HG03439 (cell line): ENCODE measurements at regions not wholly inside any gene's neighbourhood (a gene's known extent, or its start where the extent isn't known, plus 50 kb on each side); places are given as distances from the start of the nearest gene placed in this dataset.

Experiments used
- ATAC-seq: cut with Tn5 transposase; IDR thresholded peaks from one replicate; pipeline ENCODE4 v1.9.1; 2021; ENCODE audit warnings: mild to moderate bottlenecking, moderate library complexity; ENCODE audit not compliant: unreplicated experiment

DNA sequence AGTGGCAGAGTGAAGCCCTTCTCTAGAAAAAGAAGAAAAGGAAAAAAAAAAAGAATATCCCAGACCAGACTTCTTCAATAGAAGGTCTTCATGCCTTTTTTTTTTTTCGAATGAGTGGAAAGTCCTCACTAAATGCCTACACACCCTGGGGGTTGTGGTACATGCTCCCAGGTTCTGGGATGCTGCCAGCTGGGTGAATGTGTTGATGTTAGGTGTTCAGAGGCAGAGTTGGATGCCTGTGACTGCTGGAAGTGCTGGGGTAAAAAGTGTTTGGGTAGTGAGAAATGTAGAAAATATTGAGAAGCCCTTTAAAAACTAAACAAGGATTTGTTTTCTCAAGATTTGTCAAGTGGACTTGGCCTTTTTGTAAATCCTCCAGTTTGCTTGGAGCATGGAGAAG, 318.6 kb downstream of the SLC4A3 start:
- no peak for ATAC-seq

DNA sequence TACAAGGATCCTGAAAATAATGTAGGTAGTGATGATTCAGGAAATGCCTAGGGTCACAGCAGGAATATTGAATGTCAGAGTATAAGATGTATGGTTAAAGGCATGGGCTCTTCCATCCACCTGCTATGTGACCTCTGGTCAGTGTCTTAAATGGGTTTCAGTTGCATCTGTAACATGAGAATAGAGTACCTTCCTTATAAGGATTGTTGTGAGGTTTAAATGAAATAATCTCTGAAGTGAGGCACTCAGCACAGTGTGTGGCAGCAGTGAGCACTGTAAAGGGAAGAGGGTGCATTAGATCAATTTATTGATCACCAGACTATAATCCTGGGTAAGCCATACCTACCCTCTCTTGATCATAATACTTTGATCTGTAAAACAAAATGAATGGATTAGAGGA, 319.1 kb downstream of the SLC4A3 start:
- no peak for ATAC-seq

DNA sequence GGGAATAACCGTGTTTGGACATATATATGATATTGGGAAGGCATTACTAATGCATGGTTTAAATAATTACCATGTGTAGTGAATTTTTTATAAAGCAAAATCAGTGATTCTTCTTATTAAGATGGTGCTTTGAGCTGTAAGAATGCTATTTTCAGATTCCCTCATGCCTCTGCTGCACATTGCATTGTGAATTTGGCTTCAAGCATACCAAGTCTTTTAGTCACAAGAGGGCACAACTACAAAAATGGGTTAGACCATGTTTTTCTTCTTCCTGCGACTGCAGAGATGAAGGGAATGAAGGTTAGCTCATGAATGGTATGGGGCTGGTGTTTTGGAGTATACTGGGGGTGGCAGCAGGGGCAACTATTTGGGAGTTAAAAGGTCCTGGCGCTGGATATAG, 320.1 kb downstream of the SLC4A3 start:
- no peak for ATAC-seq

DNA sequence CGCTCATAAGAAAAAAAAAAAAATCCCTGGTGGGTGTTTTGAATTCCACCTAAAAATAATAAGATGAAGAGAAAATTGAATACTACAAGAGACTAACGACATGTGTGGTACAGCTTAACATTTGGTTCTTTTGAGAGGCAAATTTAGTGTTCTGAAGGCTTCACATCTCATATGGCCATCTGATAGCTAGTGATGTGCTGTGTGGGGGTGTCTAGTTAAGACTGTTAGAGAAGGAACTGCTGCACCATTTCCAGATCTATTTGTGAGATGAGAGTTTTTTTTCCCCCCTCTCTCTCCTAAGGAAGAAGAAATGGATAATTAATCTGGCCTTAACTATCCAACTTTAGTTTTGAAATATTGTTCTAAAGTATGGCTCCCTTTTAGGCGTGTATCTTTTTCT, 321.6 kb downstream of the SLC4A3 start:
- ATAC-seq = no peak

DNA sequence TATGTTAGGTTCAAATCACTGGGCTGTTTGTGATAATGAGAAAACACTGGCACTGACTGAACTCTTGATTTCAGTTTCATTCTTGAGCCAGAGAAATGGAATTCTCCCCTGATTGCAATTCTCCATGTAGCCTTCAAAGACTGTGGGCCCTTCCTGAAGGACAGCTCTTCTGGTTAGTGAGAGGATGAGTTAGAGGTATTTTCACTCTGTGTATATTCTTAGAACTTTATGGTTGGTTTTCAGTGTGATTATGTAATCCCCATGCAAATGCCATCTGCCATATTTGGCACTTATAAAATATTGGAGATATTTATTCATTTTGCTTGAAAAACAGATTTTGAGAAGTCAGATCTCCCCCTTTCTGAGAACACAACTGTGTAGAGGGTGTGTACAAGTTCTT, 323.7 kb downstream of the SLC4A3 start:
- no peak for ATAC-seq

DNA sequence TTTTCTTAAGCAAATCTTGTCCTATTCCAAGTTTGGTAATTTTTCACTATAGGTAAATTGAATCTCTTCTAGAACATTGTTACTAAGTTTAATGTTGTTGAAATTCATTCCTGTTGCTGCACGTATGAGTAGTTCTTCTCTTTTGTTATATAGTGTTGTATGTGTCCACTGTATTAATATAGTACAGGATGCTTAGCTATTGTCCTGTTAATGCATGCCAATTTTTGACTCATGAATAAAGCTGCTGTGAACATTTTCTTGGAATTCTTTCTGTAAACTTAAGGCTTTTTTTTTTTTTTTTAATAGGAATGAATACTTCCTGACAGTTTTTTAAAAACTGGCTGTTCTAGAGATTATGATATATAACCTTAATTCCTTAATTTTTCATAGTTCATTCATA, 326.9 kb downstream of the SLC4A3 start:
- no peak for ATAC-seq

DNA sequence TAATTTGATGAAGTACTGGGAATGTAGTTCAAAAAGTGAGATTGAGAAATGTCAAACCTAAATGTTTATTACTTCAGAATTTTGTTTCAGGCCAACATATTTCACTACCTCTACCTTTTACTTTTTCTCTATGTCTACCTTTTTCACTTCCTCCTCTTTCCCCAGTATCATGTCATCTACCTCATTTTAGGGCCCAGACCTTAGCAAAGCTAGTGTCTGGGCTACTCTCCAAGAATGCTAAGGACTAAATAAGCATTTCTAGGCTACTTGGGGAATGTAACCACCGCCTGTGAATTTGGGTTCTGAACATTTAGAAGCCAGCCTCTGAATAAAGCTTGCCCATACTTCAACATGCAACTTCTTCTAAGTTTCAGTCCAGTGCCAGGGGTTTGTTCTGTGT, 330.4 kb downstream of the SLC4A3 start:
- ATAC-seq = no peak

DNA sequence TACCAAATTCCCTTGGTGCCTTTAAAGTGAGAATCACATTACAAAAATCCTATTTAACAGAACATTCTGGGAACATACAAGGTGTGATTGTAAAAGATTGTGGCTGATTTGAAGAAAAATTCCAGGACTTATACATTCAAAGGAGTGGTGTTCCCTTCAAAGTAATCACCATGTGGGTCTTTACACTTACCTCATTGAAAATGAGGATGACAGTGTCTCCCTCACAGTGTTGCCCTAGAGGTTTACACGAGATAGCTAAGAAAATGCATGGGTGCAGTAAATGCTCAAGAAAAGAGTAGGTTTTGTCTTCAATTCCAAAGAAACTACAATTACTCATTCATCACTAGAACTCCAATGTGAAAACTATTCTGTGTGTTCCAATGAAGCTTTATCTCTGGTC, 331.5 kb downstream of the SLC4A3 start:
- ATAC-seq = no peak

DNA sequence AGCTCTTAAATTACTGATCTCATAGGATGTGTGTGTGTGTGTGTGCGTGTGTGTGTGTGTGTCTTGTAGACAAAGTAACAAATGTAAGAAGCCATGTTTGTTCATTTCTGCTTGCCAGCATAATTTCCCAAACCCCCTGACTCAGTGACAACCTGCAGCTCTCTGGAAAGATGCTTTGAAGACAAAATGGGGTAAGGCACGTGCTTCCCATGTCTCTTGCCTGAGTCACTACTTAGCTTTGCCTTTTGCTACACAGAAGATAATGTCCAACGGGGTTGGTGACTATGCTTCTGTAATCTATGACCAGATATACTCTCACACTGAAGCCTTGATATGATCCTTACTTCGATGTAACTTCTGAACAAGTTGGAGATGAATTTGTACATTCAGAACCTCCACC, 332.0 kb downstream of the SLC4A3 start:
- ATAC-seq = no peak

DNA sequence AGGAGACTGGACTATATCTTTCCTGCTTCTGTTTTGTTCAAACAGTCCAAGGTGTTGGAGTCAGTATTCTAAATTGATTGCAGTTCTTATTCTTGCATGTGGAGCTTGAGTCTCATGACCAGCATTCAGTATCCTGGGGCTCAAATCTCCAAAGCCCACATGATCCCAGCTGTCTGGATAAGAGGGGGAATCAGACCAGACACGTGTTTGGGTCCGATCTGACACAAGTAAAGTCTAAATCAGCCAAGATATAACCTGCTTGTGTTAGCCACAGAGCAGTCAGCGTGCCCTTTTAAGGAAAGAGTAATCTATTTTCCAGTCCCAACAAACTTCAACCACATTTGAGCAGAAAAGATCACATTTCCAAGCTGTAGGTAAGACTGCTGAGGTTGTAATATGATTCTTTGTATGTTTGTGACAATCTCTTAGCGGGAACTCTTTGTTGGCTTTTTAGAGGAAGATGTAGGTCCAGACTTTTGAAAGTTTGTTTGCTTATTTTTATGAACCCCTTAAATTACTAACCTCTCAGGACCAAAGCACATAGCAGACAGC, 334.6 kb downstream of the SLC4A3 start:
- ATAC-seq = no peak

DNA sequence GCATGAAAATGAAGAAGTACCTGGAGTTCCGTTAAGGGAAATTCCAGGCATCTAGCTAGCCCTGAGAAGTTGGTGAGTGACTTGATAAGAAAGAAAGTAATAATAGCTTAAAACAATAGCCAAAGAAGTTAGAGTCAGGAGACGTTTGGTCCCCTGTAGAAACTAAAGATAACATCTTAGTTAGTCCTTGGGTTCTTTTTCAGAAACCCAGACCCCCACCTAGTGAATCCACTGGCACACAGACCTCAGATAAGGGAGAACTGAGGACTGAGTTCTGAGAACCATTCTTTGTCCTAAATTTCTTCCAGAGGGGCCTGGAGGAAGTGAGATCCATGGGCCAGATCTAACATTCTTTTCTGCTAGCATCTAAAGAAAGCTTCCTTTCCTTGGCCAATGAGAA, 335.4 kb downstream of the SLC4A3 start:
- no peak for ATAC-seq

DNA sequence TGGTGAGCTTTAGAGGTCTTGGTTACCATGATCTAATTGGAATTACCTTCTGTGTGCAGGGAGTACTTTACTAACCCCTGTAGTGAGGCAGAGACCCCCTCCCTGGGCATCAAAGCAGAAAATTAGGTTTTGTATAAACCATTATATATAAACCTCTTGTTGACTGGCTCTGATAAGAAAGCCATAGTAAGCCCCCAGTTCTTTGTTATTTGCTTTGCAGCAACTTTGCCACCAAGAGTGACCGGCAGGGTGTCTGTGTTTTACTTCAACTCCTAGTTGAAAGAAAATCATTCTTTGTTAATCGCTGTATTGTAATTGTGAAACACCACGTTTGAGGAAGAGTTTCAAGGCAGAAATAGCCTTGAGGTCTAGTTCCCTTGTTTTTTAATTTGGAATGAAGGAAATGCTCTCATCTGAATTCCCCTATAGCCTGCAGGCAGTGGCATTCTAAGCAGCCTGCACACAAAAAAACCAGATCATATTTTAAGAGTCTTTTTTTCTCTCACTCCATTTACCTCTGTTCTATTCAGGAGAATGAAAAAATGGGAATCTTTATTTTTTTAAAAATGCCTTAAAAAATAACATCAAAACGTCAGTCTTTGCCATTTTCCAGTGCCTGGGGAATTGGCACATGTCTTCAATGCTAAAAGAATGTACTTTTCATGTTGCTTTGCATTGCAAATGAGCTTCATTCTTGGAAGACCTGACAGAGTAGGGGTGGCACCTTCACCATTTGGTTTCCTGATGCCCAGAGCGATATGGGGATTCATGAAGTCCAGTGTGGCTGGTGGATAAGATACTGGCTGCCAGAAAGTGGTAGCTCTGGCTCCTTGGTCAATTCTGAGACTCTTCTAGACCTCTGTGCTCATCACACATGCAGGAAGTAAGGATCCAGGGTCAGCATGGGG, 338.1 kb downstream of the SLC4A3 start:
- ATAC-seq = no peak

DNA sequence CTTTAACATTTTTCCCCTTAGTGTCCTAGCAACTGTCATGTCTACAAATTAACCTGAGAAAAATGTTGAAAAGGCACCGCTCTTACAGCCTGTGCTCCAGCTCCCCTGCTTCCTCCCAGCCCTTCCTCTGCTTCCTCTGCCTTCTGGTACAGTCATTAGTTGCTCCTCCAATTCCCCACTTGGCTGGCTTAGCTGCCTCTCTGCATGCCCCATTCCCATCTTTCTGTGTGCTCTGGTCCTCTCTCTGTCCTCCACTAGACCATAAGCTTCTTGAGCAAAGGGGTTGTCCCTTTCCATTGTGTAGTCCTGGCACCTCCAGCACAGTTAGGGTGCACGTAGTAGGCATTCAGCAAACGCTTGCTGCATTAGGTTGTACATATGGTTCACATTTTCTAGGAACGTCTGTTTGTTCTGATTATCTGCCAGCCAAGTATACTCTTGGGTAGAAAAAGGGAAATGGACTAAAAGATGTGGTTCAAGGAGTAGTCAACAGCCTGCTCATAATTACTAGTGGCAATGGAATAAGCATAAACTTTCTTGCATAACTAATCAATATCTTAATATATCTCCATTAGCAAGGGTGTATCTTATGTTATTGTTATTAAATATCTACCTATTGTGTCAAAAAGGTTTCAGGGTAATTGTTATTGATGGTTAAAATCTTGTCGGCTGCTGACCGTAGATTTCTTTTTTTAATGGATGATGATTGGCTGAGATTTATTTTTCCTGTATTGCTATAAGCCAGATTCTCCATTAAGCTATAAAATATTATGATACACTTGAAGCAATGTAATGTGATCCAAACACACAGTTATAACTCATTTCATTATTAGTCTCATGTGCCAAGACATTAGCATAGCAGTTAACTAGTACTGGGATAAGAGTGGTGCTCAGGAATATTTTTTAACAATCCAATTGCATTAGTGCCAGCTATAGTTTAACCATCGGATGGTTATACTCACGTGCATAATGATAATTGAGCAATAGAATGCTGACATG, 340.1 kb downstream of the SLC4A3 start:
- no peak for ATAC-seq

DNA sequence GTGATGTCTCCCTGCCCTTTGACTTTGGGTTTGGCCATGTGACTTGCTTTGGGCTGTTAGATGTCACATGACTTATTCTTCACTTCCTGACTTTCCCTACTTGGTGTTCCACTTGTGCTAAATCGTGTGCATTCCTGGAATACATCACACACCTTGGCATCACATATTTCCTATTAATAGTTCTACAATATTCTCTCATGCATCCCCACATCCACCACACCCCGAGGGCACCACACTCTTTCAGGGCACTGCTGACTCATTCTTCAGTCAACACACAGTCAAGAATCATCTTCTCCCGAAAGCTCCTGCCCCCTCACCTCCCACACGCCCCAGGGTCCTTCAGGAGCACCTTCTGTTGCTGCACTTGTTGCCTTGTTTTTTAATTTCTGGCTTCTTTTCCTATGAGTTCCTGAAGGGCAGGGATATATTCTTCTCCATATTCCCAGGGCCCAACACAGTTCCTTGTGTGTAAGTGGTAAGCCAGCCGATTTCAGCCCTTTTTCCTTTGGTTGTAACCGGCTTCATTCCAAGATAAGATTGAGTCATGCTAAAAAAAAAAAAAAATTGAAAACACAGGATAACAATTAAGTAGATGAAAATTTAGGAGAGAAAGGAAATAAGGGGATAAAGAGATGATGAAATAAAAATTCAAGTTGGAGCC, 341.4 kb downstream of the SLC4A3 start:
- ATAC-seq = no peak

DNA sequence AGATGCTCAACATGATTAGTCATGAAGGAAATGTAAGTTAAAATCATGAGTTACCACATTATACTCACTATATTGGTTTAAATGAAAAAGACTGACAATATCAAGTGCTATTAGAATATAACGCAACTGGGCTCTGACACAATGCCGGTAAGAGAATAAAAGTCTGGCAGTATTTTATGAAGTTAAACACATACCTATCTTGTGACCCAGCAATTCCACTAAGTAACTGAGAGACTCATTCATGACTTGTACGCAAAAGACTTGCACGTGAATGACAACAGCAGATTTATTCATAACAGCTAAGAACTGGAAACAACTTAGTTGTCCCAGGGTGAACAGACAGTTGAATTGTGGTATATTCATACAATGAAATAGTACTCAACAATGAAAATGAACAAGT, 342.1 kb downstream of the SLC4A3 start:
- ATAC-seq = no peak

DNA sequence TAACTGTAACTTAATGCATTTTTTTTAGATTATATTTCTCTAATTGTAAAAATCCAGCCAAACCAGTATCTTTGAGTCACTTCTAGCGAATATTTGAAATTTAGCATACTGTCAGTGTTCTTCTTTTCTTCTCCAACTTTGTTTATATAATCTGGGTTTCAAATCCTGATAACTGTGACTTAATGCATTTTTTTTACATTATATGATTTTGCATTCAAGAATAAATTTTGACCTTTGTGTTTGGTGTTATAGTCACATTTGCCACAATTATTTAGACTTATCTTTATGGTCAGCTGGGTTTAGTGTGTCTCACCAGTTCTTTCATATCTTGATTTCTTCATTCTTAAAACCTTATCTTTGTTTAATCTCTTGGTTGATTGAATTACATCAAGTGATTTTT, 345.7 kb downstream of the SLC4A3 start:
- ATAC-seq = no peak

DNA sequence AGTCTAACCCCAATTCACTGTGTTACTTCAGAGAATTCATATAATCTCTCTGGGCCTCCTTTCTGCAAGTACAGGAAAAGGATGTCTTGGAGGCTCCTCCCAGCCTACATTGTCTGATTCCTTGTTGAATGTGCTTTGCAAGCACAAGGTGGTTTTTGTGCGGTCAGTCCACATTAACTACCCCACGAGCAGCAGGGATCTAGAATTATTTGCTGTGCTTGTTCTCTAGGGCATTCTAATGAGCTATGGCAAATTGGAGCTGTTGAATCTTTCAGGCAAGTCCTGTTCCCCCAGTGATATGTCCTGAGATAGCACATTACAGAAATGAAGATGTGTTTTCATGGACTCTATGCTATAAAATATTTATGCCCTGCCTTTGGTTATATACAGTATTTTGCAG, 349.4 kb downstream of the SLC4A3 start:
- ATAC-seq = no peak

DNA sequence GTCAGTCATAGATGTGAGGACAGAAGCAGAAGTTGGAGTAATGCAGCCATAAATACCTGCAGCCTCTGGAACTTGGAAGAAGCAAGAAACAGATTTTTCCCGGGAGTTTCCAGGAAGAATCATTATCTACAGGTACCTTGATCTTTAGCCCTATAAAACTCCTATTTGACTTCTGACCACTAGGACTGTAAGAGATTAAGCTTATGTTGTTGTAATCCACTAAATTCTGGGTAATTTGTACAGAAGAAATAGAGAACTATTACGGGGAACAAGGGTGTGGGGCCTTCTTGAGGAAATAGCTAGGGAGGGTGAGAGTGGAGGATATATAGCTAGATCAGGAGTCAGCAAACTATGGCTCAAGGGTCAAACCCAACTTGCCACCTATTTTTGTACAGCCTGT, 353.2 kb downstream of the SLC4A3 start:
- no peak for ATAC-seq

DNA sequence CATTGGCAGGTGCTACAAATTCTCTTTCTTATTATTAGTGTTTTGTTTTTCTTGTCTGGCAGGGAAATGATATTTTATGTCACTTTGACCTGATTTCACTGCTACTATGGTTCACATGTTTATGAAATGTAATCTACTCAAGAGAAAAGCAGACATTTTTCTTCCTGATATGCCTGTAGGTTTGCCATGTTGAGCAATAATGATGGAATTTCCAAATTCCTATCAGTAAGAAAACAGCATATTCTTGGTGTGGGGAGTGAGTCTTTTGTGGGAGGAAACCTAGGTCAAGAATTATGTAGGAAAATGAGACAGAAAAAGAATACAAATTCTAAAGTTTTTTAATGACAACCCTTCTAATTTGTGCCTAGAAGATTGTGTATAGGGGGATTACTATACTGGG, 356.4 kb downstream of the SLC4A3 start:
- ATAC-seq = no peak

DNA sequence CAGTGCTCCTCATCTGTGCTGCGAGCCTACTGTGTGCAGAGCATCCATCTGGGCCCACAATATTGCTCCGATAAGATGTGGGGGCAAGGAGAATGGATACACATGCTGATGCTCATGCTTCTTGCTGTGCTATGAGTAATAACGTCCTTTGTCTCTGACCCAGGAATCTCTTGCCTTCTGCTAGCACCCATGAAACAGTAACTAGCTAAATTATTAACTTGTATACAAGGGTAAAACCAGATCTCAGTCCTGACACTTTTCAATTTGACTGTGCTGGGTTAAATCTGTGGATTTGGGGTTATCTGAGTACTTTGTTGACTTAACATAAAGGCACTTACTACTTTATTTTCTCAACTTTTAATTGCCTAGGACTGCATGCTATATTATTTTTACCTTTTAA, 357.6 kb downstream of the SLC4A3 start:
- ATAC-seq = no peak

DNA sequence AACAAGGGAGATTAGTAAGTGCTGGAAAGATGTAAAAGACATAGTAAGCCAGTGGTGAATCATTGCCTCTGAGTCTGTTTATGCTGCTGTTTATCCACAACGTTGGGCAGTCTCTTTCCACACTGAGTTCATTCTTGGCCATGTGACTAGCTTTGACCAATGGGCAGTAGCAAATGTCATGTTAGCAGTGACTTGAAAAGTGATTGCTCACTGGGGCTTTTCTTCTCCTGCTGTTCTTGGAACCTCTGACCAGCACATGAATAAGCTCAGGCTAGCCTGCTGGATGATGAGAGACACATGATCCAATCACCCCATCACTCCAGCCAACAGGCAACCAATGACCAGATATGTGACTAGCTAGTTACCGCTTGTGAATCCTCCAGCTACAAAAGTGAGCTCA, 360.4 kb downstream of the SLC4A3 start:
- ATAC-seq = no peak
